Hematopoietic multipotent progenitor cell treated with erythropoietin and hydrocortisone succinate and interleukin-3 and kit ligand, for 17 days (in vitro differentiated cells): ENCODE measurements at regions not wholly inside any gene's neighbourhood (a gene's known extent, or its start where the extent isn't known, plus 50 kb on each side); places are given as distances from the start of the nearest gene placed in this dataset.
"Not testable (repeated sequence)": the region's sequence is repeated elsewhere in the genome, so short reads cannot be mapped to it uniquely, and the experiment has no call there.

Experiments used
- DNase-seq: peaks from one replicate; pipeline ENCODE4 v3.0.0-alpha.2; 2015; ENCODE audit warnings: low spot score

DNA sequence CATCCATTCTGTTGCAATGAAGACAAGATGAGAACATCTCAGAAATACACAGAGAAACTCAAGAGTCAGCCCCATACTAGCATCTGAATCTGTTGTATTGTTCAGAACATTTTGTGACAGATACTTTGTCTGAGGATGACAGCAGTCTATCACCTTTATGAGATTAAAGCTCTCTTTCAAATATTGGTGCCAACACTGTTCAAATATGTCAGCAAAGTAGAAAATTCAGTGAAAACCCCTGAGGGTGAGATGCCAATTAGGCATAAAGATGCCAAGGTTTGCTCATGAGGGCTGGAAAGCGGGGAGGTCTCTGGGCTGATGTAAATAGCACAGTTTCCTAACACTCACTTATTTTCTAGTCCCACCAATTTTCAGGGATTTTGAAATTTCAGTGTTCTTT lies 1054.2 kb upstream of the CRIM1 start:
- DNase-seq = no peak

DNA sequence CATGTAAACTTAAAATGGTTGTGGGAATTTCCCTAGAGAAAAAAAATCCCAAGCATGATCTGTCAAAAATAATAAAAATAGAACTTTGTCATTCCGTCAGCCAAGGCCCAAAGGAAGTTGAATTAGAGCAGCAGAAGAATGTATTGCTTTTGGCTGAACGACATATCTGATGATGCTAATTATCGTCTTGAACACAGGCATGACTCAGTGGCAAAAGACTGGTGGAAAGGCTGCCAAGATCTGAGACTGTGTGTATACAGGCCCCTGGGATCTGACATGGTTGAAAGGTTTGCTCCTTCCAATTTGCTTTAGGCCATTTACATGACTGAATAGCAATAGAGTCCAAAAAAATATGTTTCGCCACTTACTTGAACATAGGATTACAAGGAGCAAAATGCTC lies 1057.1 kb upstream of the CRIM1 start:
- no peak for DNase-seq

DNA sequence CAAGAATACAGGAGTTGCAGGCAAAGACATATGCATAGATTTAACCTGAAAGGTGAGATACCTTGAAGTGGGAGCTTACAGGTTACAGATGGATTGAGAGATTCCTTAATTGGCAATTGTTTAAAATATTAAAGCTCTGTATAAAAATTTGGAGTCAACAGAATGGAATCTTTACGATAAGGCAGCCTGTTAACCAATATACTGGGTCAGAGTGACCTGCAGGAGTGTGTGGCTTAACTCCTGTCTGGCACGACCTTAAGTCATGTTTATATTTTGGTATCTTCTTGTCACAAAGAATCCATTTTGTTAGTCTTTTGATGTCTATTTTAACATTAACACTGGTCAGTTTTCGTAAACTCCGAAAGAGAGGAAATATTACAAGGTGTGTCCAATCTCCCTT lies 1058.2 kb upstream of the CRIM1 start:
- DNase-seq = no peak

GRCh38 chr2:35294636-35295263 lies 1060.8 kb upstream of the CRIM1 start:
- DNase-seq = no peak

- DNase-seq = no peak
These were observed 1062.3 kb upstream of the CRIM1 start for GRCh38 chr2:35293261-35293660.

DNA sequence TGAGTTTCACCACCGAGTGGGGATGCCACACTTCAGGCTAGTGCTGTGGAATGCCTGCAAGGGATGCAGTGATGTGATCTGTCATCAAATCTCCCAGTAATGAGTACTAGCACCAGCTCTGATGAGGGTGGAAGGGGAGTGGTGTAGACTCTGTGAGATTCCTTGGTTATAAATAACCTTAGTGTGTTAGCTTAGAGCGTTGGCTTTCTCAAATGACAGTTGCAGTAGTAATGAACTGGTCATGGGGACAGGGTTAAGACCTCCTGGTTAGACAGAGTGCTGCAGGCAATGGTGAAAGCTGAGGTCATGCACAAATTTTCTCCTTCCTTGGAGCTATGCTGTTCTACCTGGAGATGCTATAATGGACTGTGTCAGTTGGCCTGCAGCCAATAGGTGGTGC lies 1063.4 kb upstream of the CRIM1 start:
- DNase-seq = no peak

DNA sequence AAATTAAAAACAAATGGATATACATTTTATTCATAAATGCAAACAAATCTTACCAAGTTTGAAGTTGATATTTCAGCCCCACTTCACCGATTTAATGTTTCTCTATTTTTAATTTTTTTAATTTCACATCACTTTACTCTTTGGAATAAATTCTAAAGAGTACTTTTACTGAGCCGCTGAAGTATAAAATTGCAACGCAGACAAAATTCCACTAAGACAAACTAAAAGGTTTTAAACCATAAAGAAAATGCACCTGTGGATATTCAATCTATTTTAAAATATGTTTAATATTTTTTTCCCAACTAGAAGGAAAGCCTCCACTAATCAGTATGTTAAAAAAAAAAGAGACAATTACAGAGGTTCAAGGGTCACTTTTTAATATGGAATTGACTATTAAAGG lies 1073.9 kb upstream of the CRIM1 start:
- DNase-seq = no peak

DNA sequence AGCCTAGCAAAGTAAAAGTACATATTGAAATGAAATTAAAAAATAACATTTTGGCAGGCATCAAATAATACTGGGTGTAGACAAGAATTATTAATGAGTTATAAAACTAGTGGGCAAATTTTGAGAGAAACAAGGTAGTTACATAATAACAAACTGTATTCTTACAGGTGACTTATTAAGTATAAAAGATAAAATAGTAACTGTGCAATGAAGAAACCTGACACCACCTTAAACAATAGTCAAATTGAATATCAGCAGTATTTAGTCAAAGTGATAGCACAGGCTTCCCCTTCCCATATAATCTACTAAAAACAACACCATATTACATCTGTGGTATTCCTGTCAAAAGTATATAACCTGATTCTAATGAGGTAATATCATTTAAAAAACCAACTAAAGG lies 1099.8 kb upstream of the CRIM1 start:
- DNase-seq = no peak

- DNase-seq = no peak
These were observed 1104.4 kb upstream of the CRIM1 start for GRCh38 chr2:35251156-35251555.

- no peak for DNase-seq
These were observed 1108.9 kb upstream of the CRIM1 start for GRCh38 chr2:35246702-35247101.

DNA sequence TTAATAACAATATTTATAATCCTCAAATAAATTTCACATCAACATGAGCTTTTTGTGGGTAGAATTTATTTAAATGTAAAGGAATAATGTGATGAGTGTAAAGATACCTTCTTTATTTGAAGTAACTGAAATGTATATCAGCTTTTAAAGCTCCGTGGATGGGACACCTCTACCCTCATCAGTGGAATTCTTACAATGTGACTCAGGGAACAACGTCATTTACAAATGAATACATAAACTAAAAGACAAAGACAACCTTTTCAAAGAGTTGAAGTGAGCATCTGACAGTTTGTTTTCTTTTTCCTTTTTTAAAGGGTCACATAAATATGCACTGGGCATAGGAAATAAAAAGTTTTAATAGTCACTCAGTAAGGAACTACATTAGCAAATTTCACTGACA lies 1127.0 kb upstream of the CRIM1 start:
- DNase-seq = no peak

DNA sequence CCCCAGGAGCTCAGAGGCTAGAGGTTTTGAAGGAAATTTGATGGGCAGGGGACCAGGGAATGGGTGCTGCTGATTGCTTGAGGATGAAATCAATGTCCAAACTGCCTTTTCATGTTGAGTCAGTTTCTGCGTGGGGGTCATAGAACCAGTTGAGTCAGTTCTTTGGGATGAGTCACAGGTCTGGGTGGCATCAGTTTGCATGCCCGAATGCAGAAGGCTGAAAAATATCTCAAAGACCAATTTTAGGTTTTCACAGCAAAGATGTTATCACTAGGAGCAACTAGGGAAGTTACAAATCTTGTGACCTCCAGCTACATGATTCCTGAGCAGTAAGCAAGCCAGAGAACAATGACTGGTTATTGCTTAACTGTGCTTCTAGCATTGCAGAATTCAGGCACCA lies 1135.1 kb upstream of the CRIM1 start:
- no peak for DNase-seq

DNA sequence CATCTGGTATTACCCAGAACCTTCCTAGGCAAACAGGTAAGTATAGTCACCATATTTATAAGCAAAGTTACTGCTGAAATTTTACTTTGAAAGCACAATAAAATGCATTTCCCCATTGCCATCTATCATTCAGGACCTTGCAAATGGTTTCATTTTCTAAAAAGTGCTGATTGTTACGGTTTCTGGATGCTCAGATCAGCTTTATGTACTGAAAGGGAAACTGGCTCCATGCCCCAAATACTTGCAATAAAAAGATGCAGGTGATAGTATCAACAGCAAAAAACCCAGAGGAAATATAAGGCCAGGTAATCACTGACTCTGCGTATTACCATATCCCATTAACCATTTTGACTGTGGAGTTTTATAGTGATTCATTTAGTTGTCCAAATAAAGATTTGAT lies 1150.7 kb upstream of the CRIM1 start:
- no peak for DNase-seq

DNA sequence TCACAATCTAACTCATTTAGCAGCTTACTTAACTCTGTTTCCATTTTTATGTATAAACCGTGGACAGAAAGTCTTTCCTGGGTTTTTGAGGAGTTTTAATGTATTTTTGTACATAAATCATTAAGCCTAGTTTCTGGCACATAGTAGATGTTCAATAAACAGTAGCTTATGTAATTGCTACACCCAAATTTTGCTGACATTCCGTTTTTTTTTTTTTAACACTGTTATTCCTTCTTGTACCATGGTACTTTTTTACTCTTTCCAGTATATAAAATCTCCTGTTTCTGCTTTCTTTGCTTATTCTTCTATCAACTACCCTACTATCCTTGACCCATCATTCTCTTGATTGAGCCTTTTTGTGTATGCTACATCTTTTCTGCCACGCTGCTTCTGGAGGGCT lies 1151.3 kb upstream of the CRIM1 start:
- DNase-seq = no peak

GRCh38 chr2:35199298-35199697 lies 1156.3 kb upstream of the CRIM1 start:
- DNase-seq = no peak

GRCh38 chr2:35185861-35186412 lies 1169.6 kb upstream of the CRIM1 start:
- no peak for DNase-seq

GRCh38 chr2:35184471-35184870 lies 1171.1 kb upstream of the CRIM1 start:
- no peak for DNase-seq

GRCh38 chr2:35176726-35177125 lies 1178.9 kb upstream of the CRIM1 start:
- not testable (repeated sequence) for DNase-seq

GRCh38 chr2:35174845-35175244 lies 1180.7 kb upstream of the CRIM1 start:
- no peak for DNase-seq

DNA sequence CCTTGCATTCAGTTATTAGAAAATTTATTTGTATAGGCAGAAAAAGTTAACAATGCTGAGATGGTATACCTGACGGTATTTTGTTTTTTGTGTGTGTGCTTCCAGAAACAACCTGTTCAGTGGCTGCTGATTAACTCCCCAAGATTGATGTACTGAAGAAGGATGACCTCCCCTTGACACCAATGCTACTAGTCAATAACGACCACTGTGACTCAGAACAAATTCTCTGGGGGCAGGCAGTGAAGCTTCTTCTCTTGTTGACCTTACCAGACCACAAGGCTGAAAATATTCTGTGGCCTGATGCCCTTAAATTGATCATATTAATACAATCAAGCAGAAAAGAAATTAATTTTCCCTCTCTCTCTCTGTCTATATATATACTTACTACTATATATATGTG lies 1182.9 kb upstream of the CRIM1 start:
- DNase-seq = no peak

DNA sequence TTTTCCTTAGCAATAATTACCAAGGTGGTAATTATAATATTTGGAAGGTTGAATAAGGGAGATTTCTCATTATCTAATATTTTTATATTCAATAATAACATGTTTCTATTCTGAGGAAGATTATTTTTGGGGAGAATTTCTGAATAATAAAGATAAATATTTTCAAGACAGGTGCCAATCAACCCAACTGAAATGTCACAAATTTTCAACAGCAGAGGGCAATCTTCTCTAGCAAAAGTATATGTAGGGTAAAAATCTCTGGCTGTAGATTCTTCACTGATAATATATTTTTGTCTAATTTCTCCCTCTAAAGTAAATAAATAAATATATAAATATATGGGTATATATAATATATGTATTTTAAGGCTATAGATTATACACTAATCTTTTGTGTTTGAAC lies 1187.2 kb upstream of the CRIM1 start:
- no peak for DNase-seq

- DNase-seq = no peak
These were observed 1191.6 kb upstream of the CRIM1 start for GRCh38 chr2:35163948-35164347.

DNA sequence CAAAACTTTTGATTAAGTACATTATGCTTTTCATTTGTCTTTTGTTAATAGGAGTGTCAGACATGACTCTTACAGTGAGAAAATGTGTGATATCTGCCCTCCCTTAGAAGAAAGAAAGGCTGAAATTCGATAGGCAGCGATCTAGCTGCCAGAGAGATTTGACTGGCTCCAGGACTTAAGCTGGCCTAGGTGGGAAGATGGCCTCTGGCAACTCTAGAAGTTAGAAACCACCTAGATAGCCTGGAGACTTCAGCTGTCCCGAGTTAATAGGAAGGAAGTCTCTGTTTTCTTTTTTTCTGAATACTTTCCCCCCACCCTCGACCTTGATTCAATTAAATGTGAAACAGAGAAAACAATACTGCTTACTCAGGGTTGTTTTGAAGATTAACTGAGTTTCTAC lies 1194.7 kb upstream of the CRIM1 start:
- no peak for DNase-seq

- DNase-seq = no peak
These were observed 1229.7 kb upstream of the CRIM1 start for GRCh38 chr2:35125871-35126270.

DNA sequence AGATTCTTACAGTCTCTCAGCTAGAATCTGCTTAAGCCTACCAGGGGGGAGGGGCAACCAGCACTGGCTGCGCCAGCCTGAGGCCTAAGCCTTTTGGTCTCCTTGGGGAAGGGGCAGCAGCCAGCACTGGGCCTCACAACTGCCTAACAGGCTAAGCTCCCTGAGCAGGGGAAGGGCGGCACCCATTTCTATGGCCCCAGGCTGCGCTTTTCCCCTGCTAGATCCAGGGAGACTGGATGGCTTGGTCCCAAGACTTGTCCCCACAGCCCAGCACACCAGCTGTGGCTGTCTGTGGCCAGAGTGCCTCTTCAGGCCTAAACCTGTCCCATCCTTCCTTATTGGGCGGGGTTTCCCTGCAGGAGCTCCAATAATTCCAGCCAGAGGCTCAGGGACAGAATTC lies 1230.3 kb upstream of the CRIM1 start:
- no peak for DNase-seq
